PFSK-1 (cell line): ENCODE measurements at regions not wholly inside any gene's neighbourhood (a gene's known extent, or its start where the extent isn't known, plus 50 kb on each side); places are given as distances from the start of the nearest gene placed in this dataset.

ENCODE experiments used
- FOXP2 ChIP-seq: optimal IDR thresholded peaks from 2 replicates; pipeline ENCODE3; 2011; ENCODE audit warnings: borderline replicate concordance, control low read depth, inconsistent platforms; ENCODE audit not compliant: insufficient read depth; ENCODE audit errors: extremely low read length, extremely low read depth
- POLR2AphosphoS5 ChIP-seq: IDR thresholded peaks from 2 replicates; pipeline ENCODE4 v1.6.1; 2012; ENCODE audit warnings: low read depth, mild to moderate bottlenecking, control low read depth, low read length, moderate library complexity
- SIN3A ChIP-seq: IDR thresholded peaks from 2 replicates; pipeline ENCODE4 v1.6.1; 2012; ENCODE audit warnings: mild to moderate bottlenecking, low read length, moderate library complexity, borderline replicate concordance; ENCODE audit not compliant: insufficient read depth

- TF ChIP-seq FOXP2 (no peak), SIN3A (no peak), POLR2AphosphoS5 (no peak)
These were observed 185.0 kb downstream of the TUBA3C start for GRCh38 chr13:18996627-18997051.
